ENCODE measurements at regions not wholly inside any gene's neighbourhood (a gene's known extent, or its start where the extent isn't known, plus 50 kb on each side); places are given as distances from the start of the nearest gene placed in this dataset.

DNA sequence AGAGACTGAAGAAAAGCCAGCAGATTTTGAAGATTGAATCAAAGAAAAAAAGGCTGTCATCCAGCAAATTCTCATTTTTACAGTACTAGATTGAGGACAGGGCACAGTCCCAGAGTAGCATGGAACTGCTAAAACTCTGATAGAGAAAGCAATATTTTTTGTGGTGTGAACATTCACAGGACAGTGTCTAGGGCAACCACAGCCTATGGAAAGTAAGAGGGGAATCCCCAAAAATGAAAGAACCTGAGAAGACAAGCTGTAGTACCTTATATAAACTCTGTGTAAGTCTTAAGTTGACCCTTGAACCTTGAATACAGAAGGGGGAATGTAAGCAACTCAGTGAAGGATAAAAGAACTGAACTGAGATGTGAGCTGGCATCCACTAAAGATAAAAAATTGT lies 540.3 kb downstream of the HINT1 start:
- TF ChIP-seq, protein P1, sequence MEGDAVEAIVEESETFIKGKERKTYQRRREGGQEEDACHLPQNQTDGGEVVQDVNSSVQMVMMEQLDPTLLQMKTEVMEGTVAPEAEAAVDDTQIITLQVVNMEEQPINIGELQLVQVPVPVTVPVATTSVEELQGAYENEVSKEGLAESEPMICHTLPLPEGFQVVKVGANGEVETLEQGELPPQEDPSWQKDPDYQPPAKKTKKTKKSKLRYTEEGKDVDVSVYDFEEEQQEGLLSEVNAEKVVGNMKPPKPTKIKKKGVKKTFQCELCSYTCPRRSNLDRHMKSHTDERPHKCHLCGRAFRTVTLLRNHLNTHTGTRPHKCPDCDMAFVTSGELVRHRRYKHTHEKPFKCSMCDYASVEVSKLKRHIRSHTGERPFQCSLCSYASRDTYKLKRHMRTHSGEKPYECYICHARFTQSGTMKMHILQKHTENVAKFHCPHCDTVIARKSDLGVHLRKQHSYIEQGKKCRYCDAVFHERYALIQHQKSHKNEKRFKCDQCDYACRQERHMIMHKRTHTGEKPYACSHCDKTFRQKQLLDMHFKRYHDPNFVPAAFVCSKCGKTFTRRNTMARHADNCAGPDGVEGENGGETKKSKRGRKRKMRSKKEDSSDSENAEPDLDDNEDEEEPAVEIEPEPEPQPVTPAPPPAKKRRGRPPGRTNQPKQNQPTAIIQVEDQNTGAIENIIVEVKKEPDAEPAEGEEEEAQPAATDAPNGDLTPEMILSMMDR (IDR thresholded peaks at IDR 0.05; ENCODE audit: poor library complexity) = no peak
- TF ChIP-seq EZH2 (IDR thresholded peaks at IDR 0.05; ENCODE audit: borderline replicate concordance) = no peak

Measured in hepatocyte (in vitro differentiated cells).